ENCODE measurements at regions not wholly inside any gene's neighbourhood (a gene's known extent, or its start where the extent isn't known, plus 50 kb on each side); places are given as distances from the start of the nearest gene placed in this dataset.
A peak's percentile ranks its signal among the peaks of the same experiment; 100 is the strongest.

GRCh38 chr6:141163107-141163506 lies 969.6 kb upstream of the GJE1 start:
- DNase-seq (ENCODE audit: low spot score): no peak

GRCh38 chr6:141158740-141159139 lies 974.0 kb upstream of the GJE1 start:
- DNase-seq (ENCODE audit: low spot score): no peak

DNA sequence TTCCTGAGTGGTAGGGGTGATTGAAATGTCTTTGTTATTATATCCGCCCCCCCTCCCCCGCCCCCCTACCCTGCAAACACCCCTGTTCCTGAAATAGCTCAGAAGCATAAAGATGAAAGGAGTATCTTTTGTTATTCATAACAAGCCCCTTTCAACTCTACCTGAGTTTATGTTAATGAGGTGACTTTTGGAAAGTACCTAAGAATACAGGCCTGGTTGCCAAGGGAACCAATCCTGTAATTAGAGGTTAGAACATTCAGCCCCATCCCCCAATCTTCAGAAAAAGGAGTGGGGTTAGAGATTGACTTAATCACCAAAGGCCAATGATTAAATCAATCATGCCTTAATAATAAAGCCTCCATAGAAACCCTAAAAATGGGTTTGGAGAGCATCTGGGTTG lies 979.2 kb upstream of the GJE1 start:
- DNase-seq (ENCODE audit: low spot score): no peak

DNA sequence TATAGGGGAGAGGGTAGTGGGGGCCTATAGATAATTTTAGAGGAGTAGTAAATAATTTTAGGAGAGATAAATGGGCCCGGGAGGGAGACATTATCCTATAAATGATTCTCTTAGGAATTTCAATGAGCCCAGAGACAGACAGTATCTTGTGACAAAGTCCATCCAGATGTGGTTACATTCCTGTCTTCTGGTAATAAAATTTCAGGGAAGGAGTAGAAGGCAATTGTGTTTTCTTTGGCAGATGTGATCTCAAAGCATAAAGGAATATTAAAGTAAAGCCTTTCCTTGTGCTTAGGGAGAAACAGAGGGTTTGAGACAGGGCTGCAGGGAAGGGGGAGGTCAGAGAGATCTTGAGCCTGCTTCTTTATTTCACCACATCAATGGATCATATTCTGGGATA lies 979.8 kb upstream of the GJE1 start:
- no peak for DNase-seq (ENCODE audit: low spot score)

DNA sequence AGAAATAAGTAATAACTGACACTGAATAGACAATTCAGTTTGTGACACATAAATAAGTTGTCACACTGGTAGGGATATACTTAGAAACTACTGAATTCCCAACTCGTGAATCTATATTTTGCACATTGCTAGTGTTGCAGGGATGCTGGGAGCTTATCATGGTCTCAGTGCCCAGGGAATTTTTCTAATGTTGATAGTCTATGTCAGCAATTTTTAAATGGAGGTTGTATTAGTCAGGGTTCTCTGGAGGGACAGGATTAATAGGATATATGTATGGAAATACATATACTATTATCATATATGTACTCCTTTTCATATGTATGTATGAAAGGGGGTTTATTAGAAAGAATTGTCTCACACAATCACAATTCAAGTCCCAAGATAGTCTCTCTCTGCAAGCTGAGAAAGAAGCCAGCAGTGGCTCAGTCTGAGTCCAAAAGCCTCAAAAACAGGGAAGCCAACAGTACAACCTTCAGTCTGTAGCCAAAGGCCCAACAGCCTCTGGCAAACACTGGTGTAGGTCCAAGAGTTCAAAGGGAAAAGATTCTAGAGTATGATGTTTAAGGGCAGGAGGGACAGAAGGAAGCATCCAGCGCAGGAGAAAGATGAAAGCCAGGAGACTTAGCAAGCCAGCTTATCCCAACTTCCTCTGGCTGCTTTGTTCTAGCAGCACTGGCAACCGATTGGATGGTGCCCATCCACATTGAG lies 980.9 kb upstream of the GJE1 start:
- no peak for DNase-seq (ENCODE audit: low spot score)

- DNase-seq (ENCODE audit: low spot score): no peak
Observed at GRCh38 chr6:141141870-141142269, 990.9 kb upstream of the GJE1 start.

GRCh38 chr6:141140905-141141304 lies 991.8 kb upstream of the GJE1 start:
- DNase-seq (ENCODE audit: low spot score): no peak

DNA sequence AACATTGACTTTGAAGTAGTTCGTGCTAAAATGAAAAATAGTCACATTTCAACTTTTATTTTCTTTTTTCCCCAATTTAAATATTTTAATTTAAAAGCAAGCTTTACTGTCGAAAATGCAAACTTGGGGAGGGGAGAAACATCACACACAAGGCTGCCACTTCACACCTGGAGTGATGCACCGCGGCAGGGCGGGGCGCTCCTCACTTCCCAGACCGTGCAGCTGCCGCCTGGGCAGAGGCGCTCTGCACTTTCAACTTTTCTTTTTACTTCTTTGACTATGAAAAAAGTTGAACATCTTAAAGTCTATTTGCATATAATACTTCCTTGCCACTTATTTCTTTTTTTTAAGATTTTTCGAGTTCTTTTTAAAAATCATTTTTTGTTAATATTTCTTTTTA lies 993.3 kb upstream of the GJE1 start:
- no peak for DNase-seq (ENCODE audit: low spot score)

GRCh38 chr6:141134723-141135122 lies 998.0 kb upstream of the GJE1 start:
- DNase-seq (ENCODE audit: low spot score): no peak

- no peak for DNase-seq (ENCODE audit: low spot score)
Observed at GRCh38 chr6:141133836-141134235, 998.9 kb upstream of the GJE1 start.

- no peak for DNase-seq (ENCODE audit: low spot score)
Observed at GRCh38 chr6:141133346-141133745, 999.4 kb upstream of the GJE1 start.

GRCh38 chr6:141131616-141132015 lies 1001.1 kb upstream of the GJE1 start:
- no peak for DNase-seq (ENCODE audit: low spot score)

DNA sequence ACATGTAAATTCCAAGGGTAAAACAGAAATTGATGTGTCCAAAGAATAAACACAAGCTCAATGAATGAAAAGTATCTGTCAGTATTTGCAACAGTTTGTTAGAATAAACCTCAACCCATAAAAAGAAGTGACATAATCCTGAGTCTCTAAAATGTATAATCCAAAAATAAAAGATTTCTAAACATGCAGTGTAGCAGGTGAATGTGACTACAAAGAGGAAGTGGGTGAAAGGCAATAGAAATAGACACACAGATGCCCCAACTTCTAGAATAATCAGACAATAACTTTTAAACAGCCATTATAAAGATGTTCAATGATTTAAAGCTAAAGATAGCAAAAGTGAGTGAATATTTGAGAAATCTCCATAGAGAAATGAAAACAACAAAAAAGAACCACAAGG lies 1009.2 kb upstream of the GJE1 start:
- DNase-seq (ENCODE audit: low spot score): no peak

DNA sequence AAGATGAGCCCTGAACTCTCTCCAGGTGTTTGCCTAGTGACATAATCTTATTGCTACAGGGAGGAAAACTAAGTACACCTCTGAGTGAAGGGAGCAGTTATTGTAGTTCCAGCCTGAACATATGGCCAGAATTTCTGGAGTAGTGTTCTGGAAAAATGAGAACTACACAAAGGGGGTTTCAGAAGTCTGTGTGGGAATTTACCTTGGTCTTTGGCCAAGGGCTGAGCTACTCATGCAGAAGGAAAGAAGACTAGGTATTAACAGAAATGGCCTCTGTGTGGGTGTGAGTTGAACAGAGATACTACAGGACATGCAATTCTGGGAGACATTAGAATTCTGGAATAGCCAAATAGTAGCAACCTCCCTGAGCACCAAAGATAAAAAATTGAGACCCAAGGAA lies 1009.7 kb upstream of the GJE1 start:
- DNase-seq (ENCODE audit: low spot score): no peak

DNA sequence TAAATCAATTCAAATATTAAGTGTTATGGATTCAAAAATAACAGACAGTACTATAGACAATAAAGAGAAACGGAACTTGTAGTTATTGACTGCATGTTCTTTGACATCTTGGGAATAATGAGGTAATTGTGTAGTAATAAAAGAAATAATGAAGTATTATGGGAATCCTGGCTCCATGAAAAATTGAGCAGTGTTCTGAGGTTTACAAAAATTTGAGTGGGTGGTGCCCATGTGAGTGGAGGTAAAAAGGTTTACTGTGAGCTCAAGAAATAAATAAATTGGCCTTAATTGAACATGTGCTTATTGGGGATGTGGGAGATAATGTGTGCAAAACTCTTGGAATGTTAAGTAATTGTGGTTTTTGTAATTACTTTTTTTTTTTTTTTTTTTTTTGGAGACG lies 1013.7 kb upstream of the GJE1 start:
- DNase-seq (ENCODE audit: low spot score): no peak

DNA sequence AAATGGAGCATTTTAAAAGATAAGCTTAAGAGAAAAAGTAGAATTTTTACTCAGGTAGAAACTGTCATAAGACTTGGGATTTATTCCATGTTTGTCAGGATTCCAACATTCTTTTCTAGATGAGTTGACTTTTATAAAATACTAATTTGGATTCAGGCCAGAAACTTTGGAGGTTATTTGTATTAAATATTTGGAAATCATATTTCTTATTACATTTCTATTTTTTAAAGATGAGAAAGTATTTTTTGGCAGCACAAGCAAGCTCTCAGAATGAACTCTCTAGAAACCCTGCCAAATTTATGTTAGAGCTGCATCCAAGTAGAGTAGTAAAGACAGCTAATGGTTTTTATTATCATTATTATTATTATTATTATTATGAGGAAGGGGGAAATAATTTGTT lies 1014.9 kb upstream of the GJE1 start:
- no peak for DNase-seq (ENCODE audit: low spot score)

DNA sequence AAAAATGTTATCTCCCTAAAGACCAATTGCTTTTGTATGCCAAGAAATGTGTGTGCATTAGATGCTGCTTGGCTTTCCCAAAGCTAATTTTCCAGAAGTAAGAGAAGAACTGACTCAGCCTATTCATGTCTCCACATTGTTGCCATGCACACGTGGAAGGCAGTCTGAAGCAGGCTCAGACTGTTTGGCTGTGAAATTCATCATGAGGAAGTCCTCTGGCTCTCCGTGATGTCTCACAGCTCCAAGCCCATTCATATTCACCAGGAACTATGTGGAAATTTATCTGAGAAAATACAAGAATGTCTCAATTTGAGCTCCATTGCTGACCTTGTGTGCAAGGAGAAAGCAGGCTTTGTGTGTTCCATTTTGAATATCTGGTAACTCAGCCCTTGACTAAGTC lies 1022.2 kb upstream of the GJE1 start:
- DNase-seq (ENCODE audit: low spot score): no peak

DNA sequence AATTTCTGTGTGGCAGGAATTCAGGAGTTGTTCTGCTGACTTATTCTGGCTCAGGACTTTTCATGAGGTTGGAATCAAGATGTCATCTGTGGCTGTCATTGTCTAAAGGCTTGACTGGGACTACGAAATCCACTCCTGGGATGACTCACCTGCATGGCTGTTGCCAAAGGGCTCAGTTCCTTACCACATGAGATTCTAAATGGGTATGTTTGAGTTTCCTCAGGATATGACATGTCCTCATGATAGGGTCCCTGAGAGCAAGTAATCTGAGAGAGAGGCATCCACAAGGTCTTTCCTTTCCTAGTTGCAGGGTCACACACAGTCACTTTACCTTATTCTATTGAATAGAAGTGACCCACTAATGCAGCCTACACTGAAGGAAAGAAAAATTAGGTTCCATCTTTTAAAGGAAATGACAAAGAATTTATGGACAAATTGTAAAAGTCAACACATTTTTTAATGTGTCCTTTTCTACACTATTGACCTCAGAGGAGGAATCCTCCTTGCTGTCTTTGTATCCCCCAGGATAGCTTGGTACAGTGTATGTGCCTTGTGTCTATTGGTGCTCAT lies 1025.0 kb upstream of the GJE1 start:
- no peak for DNase-seq (ENCODE audit: low spot score)

DNA sequence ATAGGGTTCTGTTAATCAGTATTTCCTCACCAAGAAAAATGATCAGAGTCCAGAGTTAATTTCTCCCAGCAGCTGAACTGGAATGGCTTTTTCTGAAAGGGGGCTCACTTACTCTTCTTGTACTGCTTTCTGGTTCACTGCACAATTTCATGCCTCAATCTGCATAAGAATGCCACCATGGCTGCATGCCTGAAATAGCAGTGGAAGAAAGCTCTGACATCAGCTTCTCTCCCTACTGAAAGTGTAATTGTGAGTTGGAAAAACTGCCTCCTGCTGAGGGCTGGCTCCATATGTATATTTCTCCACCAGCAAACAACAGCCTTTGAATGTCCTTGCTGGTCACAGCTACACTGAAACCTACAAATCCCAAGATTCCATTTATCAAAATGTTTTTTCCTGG lies 1027.2 kb upstream of the GJE1 start:
- peak; percentile 3 for DNase-seq (ENCODE audit: low spot score)

- no peak for DNase-seq (ENCODE audit: low spot score)
Observed at GRCh38 chr6:141103246-141103645, 1029.5 kb upstream of the GJE1 start.

DNA sequence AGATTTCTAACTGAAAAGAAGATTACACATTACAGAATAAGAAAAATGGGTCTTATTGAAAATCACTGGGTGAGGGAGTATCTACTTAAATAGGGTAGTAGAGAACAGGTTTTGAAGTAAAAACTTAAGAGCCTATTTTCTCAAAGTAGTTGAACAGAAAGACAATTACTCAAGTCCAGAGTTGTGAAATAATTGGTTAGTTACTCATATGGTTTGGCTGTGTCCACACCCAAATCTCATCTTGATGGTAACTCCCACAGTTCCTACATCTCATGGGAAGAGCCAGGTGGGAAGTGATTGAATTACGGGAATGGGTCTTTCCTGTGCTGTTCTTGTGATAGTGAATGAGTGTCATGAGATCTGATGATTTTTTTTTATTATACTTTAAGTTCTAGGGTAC lies 1035.3 kb upstream of the GJE1 start:
- no peak for DNase-seq (ENCODE audit: low spot score)

- no peak for DNase-seq (ENCODE audit: low spot score)
Observed at GRCh38 chr6:141095308-141095707, 1037.4 kb upstream of the GJE1 start.

DNA sequence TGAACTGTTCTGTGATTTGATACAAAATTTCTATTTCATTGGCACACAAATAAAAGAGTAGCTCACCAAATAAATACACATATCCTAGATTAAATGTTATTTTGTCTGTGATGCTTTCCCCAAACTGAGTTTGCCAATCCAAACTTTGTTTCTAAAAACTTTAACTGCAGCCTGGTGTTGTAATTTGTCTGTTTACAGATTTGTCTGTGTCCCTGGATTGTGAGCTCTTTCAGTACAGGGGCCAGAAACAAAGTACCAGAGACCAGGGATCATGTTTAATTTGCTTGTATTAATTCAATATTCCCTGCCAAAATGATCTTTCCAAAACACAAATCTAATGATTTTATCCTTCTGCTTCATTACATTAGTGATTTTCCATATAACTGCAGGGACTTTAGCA lies 1044.6 kb upstream of the GJE1 start:
- DNase-seq (ENCODE audit: low spot score): no peak

Measured in D341Med (cell line).